HG03565 (cell line): ENCODE measurements at regions not wholly inside any gene's neighbourhood (a gene's known extent, or its start where the extent isn't known, plus 50 kb on each side); places are given as distances from the start of the nearest gene placed in this dataset.

Experiments used
- ATAC-seq: cut with Tn5 transposase; IDR thresholded peaks from one replicate; pipeline ENCODE4 v1.9.1; 2021; ENCODE audit warnings: mild to moderate bottlenecking, moderate library complexity; ENCODE audit not compliant: unreplicated experiment

DNA sequence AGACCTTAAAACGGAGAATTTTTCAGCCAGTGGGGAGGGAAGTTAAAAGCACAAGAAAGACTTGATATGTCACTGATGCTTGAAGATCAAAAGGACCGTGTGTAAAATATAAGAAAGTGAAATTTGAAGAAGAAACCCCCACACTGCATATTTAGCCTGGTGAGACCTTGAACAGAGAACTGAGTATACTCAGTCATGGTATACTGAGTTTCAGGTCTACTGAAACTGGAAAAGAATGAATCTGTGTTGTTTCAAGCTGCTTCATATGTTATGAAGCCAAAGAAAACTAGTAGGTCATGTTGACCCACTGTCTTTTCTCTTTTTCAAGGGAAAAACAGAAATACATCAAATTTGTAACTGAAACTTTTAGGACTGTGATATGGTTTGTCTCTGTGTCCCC, 443.8 kb upstream of the GJE1 start:
- peak; percentile 85 for ATAC-seq

DNA sequence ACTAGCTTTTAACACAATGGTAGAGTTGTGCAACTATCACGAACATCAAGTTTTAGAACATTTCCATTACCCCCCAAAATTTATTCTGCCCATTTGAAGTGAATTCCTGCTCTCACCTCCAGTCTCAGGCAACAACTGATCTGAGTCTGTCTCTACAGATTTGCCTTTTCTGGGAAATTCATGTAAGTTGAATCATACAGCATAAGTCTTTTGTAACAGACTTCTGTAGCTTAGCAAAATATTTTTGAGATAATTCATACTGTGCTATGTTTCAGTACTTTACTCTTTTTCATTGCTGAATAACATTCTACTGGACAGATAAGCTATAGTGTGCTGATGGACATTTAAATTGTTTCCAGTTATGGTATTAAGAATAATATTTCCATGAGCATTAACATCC, 447.3 kb upstream of the GJE1 start:
- ATAC-seq = no peak

DNA sequence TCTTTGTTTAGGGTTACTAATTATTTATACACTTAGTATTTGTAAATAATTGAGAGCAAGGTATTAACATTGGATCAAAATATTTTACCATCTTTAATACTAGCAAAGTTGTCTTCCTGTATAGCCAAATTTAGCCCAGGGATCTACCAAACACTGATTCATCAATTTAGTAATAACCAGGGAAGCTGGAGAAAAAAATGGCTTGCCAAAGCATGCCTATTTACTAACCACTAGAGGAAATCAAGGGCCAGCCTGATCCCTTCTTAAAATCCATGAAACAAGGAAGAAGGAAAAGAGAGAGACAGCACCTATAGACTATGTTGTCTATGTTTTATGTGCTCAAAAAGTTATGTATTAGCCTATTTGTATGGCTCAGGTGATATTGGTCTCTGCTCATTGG, 450.3 kb upstream of the GJE1 start:
- no peak for ATAC-seq

DNA sequence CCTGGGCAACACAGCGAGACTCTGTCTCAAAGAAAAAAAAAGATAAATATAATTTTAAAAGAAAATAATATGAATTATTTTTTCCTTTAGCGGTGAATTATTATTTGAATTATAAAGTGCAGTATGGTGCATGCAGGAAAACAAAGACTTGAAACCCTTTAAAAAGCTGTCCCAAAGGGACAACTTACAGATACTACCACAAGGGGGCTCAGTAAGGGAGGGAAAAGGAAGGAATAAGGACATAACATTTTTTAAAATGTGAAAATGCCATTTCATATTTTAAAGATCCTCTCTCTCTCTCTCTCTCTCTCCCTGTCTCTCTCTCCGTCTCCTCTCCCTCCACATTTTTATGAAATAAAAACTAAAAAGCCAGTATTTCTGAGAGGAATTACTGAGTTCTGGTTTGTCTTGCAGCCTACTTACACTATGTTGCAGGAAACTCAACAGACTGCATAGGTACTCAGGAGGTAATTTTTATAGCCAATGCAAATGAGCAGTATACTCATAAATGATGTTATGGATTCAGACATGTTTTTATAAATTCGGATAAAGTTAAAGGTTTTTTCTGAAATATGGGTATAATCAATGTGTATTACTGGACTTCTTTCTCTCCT, 455.0 kb upstream of the GJE1 start:
- peak; percentile 65 for ATAC-seq

DNA sequence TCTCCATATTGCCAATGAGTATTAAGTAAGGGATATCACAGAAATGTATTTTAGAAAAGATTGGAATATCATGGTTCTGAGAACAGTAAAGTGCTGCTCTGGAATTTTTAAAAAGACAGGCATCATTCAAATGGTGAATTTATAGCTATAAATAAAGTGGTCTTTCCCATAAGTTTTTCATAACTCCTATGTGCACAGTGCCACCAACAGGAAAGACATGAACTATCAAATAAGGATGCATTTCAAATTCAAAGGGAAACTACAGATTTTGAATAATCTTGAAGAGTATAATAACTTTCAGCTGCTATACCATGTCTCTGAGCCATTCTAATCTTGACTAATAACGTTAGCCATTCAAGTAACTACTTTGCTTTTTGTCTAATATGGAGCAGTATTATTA, 456.8 kb upstream of the GJE1 start:
- no peak for ATAC-seq

DNA sequence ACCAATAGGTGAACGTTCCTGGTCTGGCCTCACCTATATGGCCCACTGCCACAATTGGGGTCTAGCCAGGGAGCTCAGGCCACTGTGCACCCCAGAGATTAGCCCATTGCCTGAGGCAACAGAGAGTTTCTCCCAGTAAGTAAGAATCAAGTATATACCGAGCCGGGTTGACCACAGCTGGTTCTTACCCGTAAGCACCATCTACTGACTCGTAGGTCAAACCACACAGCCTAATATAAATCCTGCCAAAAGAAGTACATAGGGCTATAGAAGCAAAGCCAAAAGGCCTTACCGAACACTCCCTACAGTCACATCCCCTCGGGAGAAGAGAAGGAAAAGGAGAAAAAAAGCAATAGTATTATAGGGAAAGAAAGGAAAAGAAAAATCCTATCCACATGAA, 463.6 kb upstream of the GJE1 start:
- ATAC-seq = no peak

DNA sequence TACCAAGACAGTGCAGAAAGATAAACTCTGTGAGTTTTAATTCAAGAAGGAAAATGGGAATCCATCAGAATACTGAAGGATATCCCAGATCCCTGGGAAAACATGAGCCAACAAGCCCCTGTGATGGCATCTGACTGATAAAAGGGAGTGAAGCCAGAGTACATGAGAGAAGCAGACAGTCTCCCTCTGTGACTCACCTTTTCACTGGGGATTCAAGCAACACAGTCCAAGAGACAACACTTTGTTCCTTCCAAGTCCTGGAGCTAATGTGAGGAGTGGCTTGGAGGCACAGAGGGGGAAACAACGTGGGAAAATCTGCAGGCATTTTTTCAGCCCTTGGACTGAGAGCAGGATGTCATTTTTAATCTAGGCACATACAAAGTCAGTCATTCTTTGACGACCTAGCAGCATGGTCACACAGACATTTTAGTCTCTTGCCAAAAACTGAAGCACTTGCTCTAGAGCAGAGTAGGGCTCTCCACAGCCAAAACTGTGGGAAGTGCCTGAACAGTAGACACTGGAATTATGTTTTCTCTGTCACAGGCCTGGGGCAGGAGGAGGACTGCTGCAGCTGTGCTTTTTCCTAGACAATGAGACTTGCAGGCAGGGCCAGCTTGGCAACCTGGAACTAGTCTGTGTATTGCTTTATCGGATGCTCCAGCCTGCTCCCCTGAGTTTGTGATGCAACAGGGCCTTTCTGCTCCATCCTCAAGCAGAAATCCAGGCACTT, 465.0 kb upstream of the GJE1 start:
- no peak for ATAC-seq

DNA sequence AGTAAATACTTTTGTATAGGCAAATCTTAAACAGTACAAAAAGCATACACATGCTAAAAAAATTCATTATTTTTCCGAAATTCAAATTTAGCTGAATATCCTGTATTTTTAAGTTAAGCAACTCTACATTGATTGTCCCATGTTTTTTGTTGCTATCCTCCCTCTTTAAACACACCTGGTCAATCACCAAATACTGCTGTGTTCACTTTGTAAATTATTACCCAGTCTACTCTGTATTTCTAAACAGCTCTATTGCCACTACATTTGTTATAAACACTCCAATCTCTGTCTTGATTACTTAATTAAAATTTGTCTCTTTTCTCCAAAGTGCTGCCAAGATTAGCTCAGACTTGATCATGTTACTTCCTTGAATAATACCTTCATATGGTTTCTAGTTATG, 466.5 kb upstream of the GJE1 start:
- ATAC-seq = no peak

DNA sequence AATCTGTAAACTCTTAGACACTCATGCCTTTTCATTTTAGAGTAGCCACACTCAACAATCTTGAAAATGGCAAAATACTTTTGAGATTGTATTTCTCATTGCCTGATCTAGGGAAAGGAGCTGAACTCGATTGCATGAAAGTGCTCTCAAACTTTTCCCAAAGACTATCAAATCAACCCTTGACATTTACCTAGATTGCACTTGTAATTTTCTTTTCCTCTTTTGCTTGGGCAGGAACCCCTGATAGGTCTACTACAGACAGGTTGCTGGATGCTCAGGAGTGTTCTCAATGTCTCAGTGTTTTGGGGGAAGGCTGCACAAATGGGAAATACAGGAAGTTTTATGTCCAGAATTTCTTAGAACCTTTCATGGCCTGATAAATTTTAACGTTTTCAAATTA, 468.0 kb upstream of the GJE1 start:
- ATAC-seq = no peak

DNA sequence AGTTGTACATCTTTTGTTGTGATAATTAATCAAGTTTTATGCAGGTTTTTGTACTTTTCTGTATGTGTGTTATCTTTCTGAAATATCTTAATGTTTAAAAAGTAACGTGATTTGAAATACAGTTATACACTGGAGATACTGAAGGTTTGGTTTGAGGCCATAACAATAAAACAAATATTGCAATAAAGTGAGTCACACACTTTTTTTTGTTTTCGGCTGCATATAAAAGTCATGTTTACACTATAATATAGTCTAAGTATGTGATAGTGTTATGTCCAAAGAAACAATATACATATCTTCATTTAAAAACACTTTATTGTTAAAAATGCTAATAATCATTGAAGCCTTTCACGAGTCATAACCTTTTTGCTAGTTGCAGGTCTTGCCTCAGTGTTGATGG, 473.1 kb upstream of the GJE1 start:
- no peak for ATAC-seq

DNA sequence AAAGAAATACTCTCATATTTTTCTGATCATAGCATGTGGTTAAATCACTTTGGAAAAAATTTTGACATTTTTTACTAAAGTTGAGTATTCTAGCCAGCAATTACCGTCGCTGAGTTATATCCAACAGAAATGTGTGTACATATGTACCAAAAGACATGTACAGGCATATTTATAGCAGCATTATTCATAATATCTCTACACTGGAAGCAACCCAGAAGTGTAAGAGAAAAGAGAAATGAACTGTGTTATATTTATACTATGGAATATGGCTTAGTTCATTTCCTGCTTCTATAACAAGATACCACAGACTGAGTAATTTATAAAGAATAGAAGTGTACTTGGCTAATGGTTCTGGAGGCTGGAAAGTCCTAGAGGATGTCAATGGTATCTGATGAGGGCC, 474.0 kb upstream of the GJE1 start:
- ATAC-seq = no peak

DNA sequence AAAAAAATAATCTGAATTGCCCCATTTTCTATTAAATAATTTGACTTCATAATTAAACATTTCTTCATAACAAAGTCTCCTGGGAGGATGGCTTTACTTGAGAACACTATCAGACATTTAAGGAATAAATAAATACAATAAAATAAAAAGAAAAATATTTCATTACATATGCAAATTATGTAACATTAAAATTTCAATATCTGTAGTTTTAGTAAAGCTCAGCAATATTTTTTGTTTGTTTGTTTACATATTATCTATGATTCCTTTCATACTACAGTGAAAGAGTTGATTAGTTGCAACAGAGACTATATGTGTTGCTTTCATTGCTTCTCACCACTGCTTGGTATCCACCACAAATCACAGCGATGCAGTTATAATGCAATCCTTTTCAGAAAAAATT, 474.9 kb upstream of the GJE1 start:
- ATAC-seq = no peak

DNA sequence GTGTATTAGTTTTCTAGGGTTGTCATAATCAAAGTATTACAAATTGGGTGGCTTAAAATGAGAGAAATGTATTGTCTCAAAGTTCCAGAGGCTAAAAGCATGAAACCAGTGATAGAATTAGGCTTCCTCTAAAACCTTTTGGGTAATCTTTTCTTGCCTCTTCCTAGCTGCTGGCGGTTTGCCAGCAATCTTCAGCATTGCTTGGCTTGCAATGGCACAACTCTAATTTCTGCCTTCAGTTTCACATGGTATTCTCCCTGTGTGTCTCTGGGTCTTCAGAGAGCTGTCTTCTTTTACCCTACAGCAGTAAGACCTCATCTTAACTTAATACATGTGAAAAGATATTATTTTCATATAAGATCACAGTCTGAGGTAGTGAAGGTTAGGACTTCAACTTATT, 479.1 kb upstream of the GJE1 start:
- ATAC-seq = no peak

DNA sequence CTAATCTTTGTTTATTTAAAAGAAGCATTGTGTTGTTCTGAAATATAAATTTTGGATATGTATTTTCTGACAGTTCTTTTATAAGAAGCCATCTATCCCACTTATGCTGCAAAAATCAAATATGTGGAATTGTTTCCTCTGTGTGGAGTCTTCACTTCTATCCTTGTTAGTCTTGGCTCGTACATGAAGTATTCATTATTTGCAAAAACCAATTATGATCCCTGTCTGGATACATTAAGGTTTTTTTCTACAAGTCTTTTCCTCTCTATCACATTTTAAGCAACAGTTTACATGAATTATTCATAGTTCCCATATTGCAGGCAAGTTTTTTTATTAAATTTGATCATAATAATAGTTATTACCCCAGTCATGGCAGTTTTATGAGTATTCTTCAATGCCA, 490.8 kb upstream of the GJE1 start:
- no peak for ATAC-seq

DNA sequence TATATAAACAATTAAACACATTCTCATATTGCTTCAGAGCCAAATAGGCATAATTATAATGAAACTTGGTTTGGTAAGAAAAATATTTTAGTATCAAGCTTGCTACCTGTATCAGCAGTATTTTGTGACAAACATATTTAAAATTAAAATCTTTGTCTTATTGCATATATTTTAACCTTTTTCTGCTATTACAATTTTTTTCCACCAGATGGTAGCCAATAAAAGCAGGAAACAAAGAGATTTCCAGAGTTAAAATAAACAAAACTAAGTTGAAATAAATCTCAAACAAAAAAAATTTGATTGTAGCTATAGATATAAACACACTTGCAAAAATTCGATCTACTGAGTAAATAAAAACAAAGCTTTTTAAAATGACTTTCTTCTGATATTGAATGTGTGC, 491.3 kb upstream of the GJE1 start:
- no peak for ATAC-seq

DNA sequence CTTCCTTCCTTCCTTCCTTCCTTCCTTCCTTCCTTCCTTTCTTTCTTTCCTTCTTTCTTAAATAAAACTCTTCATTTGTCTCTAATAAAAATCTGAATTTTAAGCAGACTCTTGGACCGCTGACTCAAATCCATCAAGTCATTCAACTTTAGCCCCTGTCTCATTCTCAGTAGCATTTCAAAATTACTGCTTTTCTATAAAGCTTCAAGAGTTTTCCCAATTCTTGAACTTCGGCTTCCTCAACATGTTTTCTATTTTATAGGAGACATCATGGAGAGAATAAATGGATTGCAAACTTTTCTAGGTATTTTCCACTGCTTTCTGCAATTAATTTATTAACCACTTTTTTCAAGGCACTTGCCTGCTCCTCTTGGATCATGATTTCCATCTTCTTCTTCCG, 497.1 kb upstream of the GJE1 start:
- ATAC-seq = no peak

DNA sequence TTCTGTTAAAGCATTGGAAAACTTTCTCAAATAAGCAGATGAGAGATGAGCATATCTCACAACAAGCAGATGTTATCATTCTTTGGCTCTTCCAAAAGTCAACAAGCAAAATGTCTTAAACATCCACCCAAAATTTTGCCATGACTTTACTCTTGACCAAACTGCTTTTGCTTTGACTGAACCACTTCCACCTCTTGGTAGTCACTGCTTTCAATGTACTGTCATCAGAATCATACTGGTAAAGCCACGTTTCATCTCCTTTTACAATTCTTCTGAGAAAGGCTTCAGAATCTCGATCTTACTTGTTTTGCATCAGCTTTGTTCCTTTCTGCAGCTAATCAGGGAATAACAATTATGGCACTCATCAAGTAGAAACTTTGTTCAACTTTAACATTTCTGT, 498.5 kb upstream of the GJE1 start:
- no peak for ATAC-seq

DNA sequence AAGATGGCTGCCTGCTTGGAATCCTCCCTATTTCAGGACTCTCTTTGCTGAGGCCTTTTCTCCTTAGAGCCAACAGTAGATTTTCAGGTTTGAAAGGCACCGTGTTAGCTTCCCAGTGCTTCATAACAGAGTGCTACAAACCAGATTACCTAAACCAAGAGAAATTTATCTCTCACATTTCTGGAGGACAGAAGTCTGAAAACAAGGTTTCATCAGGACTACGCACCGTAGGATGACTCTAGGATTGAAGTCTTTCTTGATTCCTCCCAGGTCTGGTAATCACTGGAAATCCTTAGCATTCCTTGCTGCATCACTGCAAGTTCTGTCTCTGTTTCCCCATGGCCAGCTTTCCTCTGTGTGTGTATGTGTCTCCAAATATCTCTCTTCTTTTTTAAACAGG, 508.4 kb upstream of the GJE1 start:
- no peak for ATAC-seq

DNA sequence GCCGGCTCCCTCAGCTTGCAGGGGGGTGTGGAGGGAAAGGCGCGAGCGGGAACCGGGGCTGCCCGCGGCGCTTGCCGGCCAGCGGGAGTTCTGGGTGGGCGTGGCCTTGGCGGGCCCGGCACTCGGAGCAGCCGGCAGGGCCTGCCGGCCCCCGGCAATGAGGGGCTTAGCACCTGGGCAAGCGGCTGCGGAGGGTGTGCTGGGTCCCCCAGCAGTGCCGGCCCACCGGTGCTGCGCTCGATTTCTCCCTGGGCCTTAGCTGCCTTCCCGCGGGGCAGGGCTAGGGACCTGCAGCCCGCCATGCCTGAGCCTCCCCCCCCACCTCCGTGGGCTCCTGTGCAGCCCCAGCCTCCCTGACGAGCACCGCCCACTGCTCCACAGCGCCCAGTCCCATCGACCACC, 514.5 kb upstream of the GJE1 start:
- ATAC-seq = no peak

DNA sequence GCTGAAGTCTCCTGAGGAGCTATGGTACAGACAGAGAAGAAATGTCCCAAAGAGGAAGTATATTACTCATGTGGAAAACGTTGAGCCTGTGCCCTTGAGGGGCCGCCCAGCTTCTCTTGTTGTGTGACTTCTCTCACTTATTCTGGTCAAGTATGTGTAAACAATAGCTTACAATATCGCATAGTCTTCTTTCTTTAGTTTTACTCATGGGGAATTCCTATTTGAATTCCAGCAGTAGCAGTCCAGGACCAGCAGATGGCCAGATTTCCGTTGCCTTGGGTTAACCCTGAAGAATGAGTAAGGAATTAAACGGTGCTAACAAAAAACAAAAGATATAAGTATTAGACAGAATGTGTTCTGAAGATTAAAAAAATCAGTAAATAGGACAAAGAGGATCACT, 522.0 kb upstream of the GJE1 start:
- ATAC-seq = no peak

DNA sequence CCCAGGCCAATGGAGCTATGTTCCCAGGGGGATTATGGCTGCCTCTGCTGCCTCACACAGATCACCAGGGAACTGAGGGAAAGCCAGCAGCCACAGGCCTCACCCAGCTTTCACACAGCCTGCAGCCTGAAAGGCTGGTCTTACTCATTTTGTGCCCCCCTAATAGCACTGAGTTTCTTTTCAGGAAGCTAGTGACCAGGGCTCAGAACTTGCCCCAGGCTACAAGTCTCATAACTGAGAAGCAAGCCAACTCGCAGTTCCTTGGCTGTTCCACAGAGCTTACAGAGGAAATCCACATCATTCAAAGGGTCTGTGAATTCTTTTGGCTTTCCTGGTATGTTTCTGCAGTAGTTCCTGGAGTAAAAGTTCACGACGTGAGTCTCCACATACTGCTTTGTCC, 524.8 kb upstream of the GJE1 start:
- ATAC-seq = no peak

DNA sequence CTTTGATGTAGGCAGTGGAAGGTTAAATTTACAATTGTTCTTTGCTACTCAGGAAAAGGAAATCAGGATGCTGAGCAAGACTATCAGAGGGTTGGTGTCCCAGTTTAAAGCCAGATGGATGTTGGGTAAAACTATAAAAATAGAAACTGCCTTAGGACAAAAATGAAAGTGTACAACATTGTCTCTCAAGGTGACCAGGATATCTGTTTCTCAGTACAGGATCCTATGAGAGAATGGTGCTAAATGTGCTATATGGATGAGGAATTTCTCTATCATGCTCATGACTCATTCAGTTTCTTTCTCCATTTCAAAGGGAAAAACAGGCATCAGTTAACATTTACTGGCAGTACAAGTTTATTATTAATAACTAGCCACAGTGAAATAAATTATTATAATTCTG, 534.2 kb upstream of the GJE1 start:
- ATAC-seq = no peak

DNA sequence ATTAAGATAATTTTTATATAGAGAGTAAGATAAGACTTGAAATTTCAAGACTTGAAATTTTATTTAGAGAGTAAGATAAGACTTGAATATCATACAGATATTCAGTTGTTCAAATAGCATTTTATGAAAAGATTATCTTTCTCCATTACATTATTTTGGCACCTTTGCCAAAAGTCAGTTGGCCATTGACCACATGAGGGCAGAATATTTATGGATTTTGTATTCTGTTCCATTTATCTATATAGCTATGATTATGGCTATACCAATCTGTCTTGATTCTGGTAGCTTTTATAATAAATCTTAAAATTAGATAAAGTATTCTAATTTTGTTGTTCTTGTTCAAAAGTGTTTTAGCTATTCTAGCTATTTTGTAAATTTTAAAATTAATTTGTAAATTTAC, 537.9 kb upstream of the GJE1 start:
- no peak for ATAC-seq
